Nephron (organoid): ENCODE measurements at regions not wholly inside any gene's neighbourhood (a gene's known extent, or its start where the extent isn't known, plus 50 kb on each side); places are given as distances from the start of the nearest gene placed in this dataset.
"Not testable (repeated sequence)": the region's sequence is repeated elsewhere in the genome, so short reads cannot be mapped to it uniquely, and the experiment has no call there.

Source experiments
- H3K27ac Mint-ChIP-seq, 3 experiments: 2 replicates each; pipeline ENCODE4 v1.8.0; 2020; ENCODE audit warnings: mixed read lengths in 3 of 3, mild to moderate bottlenecking in 2 of 3, moderate library complexity in 1 of 3
- H3K27me3 Mint-ChIP-seq: 2 replicates; pipeline ENCODE4 v1.8.0; 2021; ENCODE audit warnings: low read depth, mild to moderate bottlenecking, moderate library complexity, mixed read lengths
- H3K36me3 Mint-ChIP-seq: 2 replicates; pipeline ENCODE4 v1.8.0; 2020; ENCODE audit warnings: low read depth, mixed read lengths
- H3K4me1 Mint-ChIP-seq: 2 replicates; pipeline ENCODE4 v1.8.0; 2020; ENCODE audit warnings: mixed read lengths
- H3K4me3 Mint-ChIP-seq, 3 experiments: 2 replicates each; pipeline ENCODE4 v1.8.0; 2020; ENCODE audit warnings: mild to moderate bottlenecking in 3 of 3, mixed read lengths in 3 of 3, moderate library complexity in 2 of 3
- H3K9me3 Mint-ChIP-seq: 2 replicates; pipeline ENCODE4 v1.8.0; 2020; ENCODE audit warnings: mixed read lengths
- TF ChIP-seq, protein P1 (sequence below), 3 experiments: fragments of 200-600 bp; sonication (generic); IDR thresholded peaks; one replicate each; pipeline ENCODE4 v1.5.0; 2021; ENCODE audit warnings: antibody characterized with exemption in 3 of 3; ENCODE audit not compliant: unreplicated experiment in 3 of 3

DNA sequence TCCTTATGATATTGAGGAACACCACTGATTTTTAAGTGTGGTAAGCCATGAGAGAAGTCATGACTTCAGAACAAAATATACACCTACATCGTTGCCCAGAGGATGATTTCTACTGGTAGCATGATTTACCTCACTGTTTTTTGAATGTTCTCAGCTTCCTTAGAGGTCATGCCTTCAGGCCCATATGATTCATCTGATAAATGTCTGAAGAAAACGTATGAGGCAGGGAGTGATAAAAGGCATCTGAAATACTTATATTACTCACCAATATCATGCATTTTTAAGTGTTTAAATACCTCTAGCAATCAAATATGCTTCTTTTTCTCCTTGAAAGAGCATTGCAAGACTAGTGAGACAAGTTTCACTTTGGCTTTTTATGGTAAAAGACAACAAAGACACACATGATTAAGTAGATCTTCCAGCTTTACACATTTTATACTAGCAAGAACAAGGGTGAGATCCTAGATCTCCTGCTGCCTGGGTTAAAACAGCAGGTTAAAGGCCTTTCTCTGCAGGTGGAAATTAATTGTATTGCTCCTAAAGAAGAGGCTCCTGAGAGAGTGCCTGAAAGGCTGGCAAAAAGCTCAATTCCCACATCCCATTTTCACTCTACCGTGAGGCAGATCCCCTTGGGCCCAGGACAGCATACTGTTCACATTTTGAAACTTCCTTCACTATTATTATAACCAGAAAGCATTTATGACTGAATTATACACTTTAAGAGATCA is 432.4 kb downstream of the SLITRK1 start:
- Mint-ChIP-seq H3K9me3 (no peaks in the 10 kb centered on the region), H3K27me3 (no peaks in the 10 kb centered on the region), H3K4me3 (no peak overlapping the region), H3K27ac (no peak overlapping the region), H3K36me3 (no peaks in the 10 kb centered on the region), H3K4me1 (no peaks in the 10 kb centered on the region)
- TF ChIP-seq, protein P1, sequence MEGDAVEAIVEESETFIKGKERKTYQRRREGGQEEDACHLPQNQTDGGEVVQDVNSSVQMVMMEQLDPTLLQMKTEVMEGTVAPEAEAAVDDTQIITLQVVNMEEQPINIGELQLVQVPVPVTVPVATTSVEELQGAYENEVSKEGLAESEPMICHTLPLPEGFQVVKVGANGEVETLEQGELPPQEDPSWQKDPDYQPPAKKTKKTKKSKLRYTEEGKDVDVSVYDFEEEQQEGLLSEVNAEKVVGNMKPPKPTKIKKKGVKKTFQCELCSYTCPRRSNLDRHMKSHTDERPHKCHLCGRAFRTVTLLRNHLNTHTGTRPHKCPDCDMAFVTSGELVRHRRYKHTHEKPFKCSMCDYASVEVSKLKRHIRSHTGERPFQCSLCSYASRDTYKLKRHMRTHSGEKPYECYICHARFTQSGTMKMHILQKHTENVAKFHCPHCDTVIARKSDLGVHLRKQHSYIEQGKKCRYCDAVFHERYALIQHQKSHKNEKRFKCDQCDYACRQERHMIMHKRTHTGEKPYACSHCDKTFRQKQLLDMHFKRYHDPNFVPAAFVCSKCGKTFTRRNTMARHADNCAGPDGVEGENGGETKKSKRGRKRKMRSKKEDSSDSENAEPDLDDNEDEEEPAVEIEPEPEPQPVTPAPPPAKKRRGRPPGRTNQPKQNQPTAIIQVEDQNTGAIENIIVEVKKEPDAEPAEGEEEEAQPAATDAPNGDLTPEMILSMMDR (IDR thresholded peaks at IDR 0.05; ENCODE audit: unreplicated experiment in 3 of 3): no peak

GRCh38 chr13:83440465-83440864 is 441.8 kb downstream of the SLITRK1 start:
- no peaks in the 10 kb centered on the region for H3K4me1 Mint-ChIP-seq
- H3K36me3 Mint-ChIP-seq: no peaks in the 10 kb centered on the region
- H3K4me3 Mint-ChIP-seq: no peak overlapping the region
- TF ChIP-seq, protein P1 (IDR thresholded peaks at IDR 0.05; ENCODE audit: unreplicated experiment in 3 of 3): no peak
- no peaks in the 10 kb centered on the region for H3K27me3 Mint-ChIP-seq
- H3K27ac Mint-ChIP-seq: no peak overlapping the region
- no peaks in the 10 kb centered on the region for H3K9me3 Mint-ChIP-seq

DNA sequence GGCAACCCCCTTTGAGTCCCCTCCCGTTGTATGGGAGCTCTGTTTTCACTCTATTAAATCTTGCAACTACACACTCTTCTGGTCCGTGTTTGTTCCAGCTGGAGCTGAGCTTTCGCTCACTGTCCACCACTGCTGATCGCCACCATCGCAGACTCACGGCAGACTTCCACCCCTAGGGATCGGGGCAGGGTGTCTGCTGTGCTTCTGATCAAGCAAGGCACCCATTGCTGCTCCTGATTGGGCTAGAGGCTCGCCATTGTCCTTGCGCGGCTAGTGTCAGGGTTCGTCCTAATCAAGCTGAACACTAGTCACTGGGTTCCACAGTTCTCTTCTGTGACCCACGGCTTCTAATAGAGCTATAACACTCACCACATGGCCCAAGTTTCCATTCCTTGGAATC is 442.8 kb downstream of the SLITRK1 start:
- H3K27ac Mint-ChIP-seq, H3K9me3 Mint-ChIP-seq, H3K4me1 Mint-ChIP-seq, H3K36me3 Mint-ChIP-seq, H3K4me3 Mint-ChIP-seq, H3K27me3 Mint-ChIP-seq: not testable (repeated sequence)

DNA sequence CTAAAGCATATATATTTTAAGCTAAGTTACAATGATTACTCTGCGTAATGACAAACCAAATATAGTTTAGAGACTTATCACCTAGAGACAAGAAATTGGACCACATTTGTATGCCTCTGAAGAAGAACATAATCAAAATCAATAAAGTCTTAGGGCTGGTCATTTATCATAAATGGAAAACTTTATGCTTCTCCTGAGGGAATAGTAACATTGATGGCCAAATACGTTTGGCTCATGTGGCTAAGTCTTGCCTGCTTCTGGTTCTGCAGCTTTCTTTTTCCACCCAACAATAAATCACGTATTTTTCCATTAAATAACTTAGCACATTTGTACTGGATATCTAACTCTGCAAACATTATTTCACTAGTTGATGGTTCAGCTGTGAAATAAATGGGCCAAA is 458.4 kb downstream of the SLITRK1 start:
- no peaks in the 10 kb centered on the region for H3K27me3 Mint-ChIP-seq
- H3K9me3 Mint-ChIP-seq: peaks cover 9% of the 10 kb centered on the region
- TF ChIP-seq, protein P1 (IDR thresholded peaks at IDR 0.05; ENCODE audit: unreplicated experiment in 3 of 3): no peak
- no peaks in the 10 kb centered on the region for H3K4me1 Mint-ChIP-seq
- no peak overlapping the region for H3K4me3 Mint-ChIP-seq
- no peaks in the 10 kb centered on the region for H3K36me3 Mint-ChIP-seq
- H3K27ac Mint-ChIP-seq: no peak overlapping the region

DNA sequence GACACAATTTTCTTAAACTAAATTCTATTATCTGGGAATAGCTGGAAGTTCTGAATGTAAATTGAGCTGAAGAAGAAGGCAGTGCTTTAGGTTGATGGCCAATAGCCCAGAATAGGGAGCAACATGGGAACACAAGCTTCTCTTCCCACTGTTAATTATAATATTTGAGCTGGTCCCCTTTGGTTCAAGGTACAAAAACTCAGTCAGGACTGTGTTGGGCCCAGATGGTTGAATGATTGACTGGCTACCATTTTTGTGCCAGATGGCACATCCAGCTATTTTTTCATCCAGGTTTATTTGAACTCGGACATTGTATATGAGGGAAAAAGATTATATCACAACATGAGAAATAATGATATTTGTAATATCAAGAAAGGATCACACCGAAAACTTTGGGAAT is 458.9 kb downstream of the SLITRK1 start:
- H3K27me3 Mint-ChIP-seq: no peaks in the 10 kb centered on the region
- TF ChIP-seq, protein P1 (IDR thresholded peaks at IDR 0.05; ENCODE audit: unreplicated experiment in 3 of 3): no peak
- peaks cover 9% of the 10 kb centered on the region for H3K9me3 Mint-ChIP-seq
- H3K4me3 Mint-ChIP-seq: no peak overlapping the region
- H3K36me3 Mint-ChIP-seq: no peaks in the 10 kb centered on the region
- no peak overlapping the region for H3K27ac Mint-ChIP-seq
- no peaks in the 10 kb centered on the region for H3K4me1 Mint-ChIP-seq

GRCh38 chr13:83414393-83414792 is 467.9 kb downstream of the SLITRK1 start:
- TF ChIP-seq, protein P1 (IDR thresholded peaks at IDR 0.05; ENCODE audit: unreplicated experiment in 3 of 3): no peak
- Mint-ChIP-seq H3K27me3 (no peaks in the 10 kb centered on the region), H3K27ac (no peak overlapping the region), H3K36me3 (no peaks in the 10 kb centered on the region), H3K4me1 (no peaks in the 10 kb centered on the region), H3K9me3 (no peaks in the 10 kb centered on the region), H3K4me3 (no peak overlapping the region)
